ENCODE measurements at regions not wholly inside any gene's neighbourhood (a gene's known extent, or its start where the extent isn't known, plus 50 kb on each side); places are given as distances from the start of the nearest gene placed in this dataset.

DNA sequence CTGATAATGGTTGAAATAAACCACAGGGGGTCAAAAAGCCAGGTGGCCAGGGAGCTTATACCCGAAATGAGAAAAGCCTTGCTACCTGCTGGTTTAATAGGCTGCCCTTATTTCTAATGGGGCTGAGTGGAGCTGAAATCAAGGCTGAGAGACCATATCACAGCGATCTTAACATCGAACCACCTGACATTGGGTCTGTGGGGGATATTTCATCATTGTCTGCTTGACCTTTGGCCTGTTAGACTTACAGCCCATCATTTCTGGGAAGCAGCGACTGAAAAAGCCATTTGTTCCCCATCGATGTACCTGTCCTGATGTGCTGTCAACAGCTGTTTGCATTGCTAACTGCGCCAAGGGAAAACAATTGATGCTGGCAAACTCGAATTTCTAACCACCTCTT lies 199.7 kb upstream of the SLC14A2 start:
- Histone ChIP-seq H3K36me3 (ENCODE audit: control insufficient read depth in 1 of 2, insufficient read depth in 2 of 2, low read length in 2 of 2) (no peaks in the 10 kb centered on the region), H3K4me1 (ENCODE audit: control insufficient read depth in 1 of 2, insufficient read depth in 2 of 2, low read length in 2 of 2) (no peaks in the 10 kb centered on the region), H3K4me2 (ENCODE audit: low read length) (no peak overlapping the region), H3K9ac (ENCODE audit: low read length) (no peak overlapping the region), H2AFZ (ENCODE audit: low read depth, low read length, poor library complexity, severe bottlenecking) (no peak overlapping the region), H3K79me2 (ENCODE audit: insufficient read depth, low read length) (no peaks in the 10 kb centered on the region), H3K4me3 (replicated peaks in 1 of 2; ENCODE audit: low read depth in 1 of 2, low read length in 2 of 2) (no peak overlapping the region), H4K20me1 (ENCODE audit: insufficient read depth) (no peaks in the 10 kb centered on the region), H3K9me2 (ENCODE audit: insufficient read depth) (no peaks in the 10 kb centered on the region), H3K27me3 (ENCODE audit: insufficient read depth, low read length) (no peaks in the 10 kb centered on the region), H3K9me3 (ENCODE audit: control insufficient read depth in 1 of 2, insufficient read depth in 1 of 2, low read depth in 1 of 2, low read length in 2 of 2) (no peaks in the 10 kb centered on the region), H3K27ac (ENCODE audit: low read depth, low read length) (no peak overlapping the region)
- no peak for ATAC-seq
- RAD21 ChIA-PET (ENCODE audit: low non-redundant PET in 1 of 2, low total read pairs in 2 of 2, uncharacterized antibody in 2 of 2, unreplicated experiment in 2 of 2) = no interaction called here
- BruUV-seq (replicated peaks) = no TSS peak
- POLR2A ChIA-PET = no interaction called here
- no peak for DNase-seq (ENCODE audit: low read depth, low spot score)
- intact Hi-C loops (cut with micrococcal nuclease) = no loop called here
- no peak for TF ChIP-seq SRF (IDR thresholded peaks at IDR 0.05; ENCODE audit: low read depth)
- TF ChIP-seq, protein P1, sequence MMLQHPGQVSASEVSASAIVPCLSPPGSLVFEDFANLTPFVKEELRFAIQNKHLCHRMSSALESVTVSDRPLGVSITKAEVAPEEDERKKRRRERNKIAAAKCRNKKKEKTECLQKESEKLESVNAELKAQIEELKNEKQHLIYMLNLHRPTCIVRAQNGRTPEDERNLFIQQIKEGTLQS (IDR thresholded peaks at IDR 0.05) = no peak
- TF ChIP-seq EZH2phosphoT487 (IDR thresholded peaks at IDR 0.05; ENCODE audit: borderline replicate concordance) = no peak
- no peak for TF ChIP-seq ZFX (IDR thresholded peaks at IDR 0.05)
- TF ChIP-seq YY1 (IDR thresholded peaks at IDR 0.05; ENCODE audit: extremely low read depth, insufficient replicate concordance, low read depth, low read length) = no peak
- TF ChIP-seq, protein P2, sequence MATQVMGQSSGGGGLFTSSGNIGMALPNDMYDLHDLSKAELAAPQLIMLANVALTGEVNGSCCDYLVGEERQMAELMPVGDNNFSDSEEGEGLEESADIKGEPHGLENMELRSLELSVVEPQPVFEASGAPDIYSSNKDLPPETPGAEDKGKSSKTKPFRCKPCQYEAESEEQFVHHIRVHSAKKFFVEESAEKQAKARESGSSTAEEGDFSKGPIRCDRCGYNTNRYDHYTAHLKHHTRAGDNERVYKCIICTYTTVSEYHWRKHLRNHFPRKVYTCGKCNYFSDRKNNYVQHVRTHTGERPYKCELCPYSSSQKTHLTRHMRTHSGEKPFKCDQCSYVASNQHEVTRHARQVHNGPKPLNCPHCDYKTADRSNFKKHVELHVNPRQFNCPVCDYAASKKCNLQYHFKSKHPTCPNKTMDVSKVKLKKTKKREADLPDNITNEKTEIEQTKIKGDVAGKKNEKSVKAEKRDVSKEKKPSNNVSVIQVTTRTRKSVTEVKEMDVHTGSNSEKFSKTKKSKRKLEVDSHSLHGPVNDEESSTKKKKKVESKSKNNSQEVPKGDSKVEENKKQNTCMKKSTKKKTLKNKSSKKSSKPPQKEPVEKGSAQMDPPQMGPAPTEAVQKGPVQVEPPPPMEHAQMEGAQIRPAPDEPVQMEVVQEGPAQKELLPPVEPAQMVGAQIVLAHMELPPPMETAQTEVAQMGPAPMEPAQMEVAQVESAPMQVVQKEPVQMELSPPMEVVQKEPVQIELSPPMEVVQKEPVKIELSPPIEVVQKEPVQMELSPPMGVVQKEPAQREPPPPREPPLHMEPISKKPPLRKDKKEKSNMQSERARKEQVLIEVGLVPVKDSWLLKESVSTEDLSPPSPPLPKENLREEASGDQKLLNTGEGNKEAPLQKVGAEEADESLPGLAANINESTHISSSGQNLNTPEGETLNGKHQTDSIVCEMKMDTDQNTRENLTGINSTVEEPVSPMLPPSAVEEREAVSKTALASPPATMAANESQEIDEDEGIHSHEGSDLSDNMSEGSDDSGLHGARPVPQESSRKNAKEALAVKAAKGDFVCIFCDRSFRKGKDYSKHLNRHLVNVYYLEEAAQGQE (IDR thresholded peaks at IDR 0.05; ENCODE audit: low read depth) = no peak
- TF ChIP-seq SP1 (IDR thresholded peaks at IDR 0.05; ENCODE audit: low read depth) = no peak
- CTCF ChIA-PET = no interaction called here

DNA sequence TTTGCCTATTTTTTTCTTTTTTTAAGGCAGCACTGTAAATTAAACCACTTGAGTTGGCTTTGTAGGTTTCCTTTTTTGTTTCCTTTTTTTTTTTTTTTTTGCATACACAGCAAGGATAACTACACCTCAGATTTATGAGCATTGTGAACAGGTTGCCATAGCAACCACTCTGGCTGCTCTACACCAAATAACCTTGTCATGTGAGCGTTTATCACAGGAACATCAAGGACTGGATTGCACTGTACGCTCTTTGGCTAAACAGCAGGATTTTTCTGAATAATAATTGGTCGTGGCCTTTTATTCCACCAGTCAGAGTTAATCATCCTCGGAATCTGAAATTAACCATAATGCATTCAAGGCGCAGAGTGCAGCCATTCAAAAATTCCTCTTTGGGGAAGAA lies 199.1 kb upstream of the SLC14A2 start:
- H3K9me2 ChIP-seq (ENCODE audit: insufficient read depth) = no peaks in the 10 kb centered on the region
- no peak overlapping the region for H3K9ac ChIP-seq (ENCODE audit: low read length)
- H3K4me1 ChIP-seq (ENCODE audit: control insufficient read depth in 1 of 2, insufficient read depth in 2 of 2, low read length in 2 of 2) = no peaks in the 10 kb centered on the region
- H3K9me3 ChIP-seq (ENCODE audit: control insufficient read depth in 1 of 2, insufficient read depth in 1 of 2, low read depth in 1 of 2, low read length in 2 of 2) = no peaks in the 10 kb centered on the region
- POLR2A ChIA-PET = no interaction called here
- RAD21 ChIA-PET (ENCODE audit: low non-redundant PET in 1 of 2, low total read pairs in 2 of 2, uncharacterized antibody in 2 of 2, unreplicated experiment in 2 of 2) = no interaction called here
- H3K36me3 ChIP-seq (ENCODE audit: control insufficient read depth in 1 of 2, insufficient read depth in 2 of 2, low read length in 2 of 2) = no peaks in the 10 kb centered on the region
- no TSS peak for BruUV-seq (replicated peaks)
- intact Hi-C loops (cut with micrococcal nuclease) = no loop called here
- CTCF ChIA-PET = no interaction called here
- no peak overlapping the region for H2AFZ ChIP-seq (ENCODE audit: low read depth, low read length, poor library complexity, severe bottlenecking)
- H3K4me3 ChIP-seq (replicated peaks in 1 of 2; ENCODE audit: low read depth in 1 of 2, low read length in 2 of 2) = no peak overlapping the region
- no peaks in the 10 kb centered on the region for H4K20me1 ChIP-seq (ENCODE audit: insufficient read depth)
- no peaks in the 10 kb centered on the region for H3K79me2 ChIP-seq (ENCODE audit: insufficient read depth, low read length)
- ATAC-seq (no peak), DNase-seq (ENCODE audit: low read depth, low spot score) (no peak)
- no peak overlapping the region for H3K27ac ChIP-seq (ENCODE audit: low read depth, low read length)
- no peak overlapping the region for H3K4me2 ChIP-seq (ENCODE audit: low read length)
- no peaks in the 10 kb centered on the region for H3K27me3 ChIP-seq (ENCODE audit: insufficient read depth, low read length)
- TF ChIP-seq SP1 (IDR thresholded peaks at IDR 0.05; ENCODE audit: low read depth) (no peak), JUND (IDR thresholded peaks at IDR 0.05) (no peak), TCF7L2 (IDR thresholded peaks at IDR 0.05; ENCODE audit: borderline replicate concordance, extremely low read depth, insufficient read depth, insufficient read length) (no peak), POLR2A (IDR thresholded peaks at IDR 0.05; ENCODE audit: borderline replicate concordance, extremely low read depth, insufficient read depth, insufficient read length) (no peak), SRF (IDR thresholded peaks at IDR 0.05; ENCODE audit: low read depth) (no peak), EZH2 (IDR thresholded peaks at IDR 0.05) (no peak), ZFX (IDR thresholded peaks at IDR 0.05) (no peak), POLR2AphosphoS5 (IDR thresholded peaks at IDR 0.05; ENCODE audit: low read depth, low read length) (no peak), RAD21 (IDR thresholded peaks at IDR 0.05; ENCODE audit: low read depth) (no peak), ZNF274 (IDR thresholded peaks at IDR 0.05; ENCODE audit: low read depth, low read length) (no peak), YY1 (IDR thresholded peaks at IDR 0.05; ENCODE audit: extremely low read depth, insufficient replicate concordance, low read depth, low read length) (no peak), EGR1 (IDR thresholded peaks at IDR 0.05; ENCODE audit: low read depth) (no peak)
- TF ChIP-seq, protein P3, sequence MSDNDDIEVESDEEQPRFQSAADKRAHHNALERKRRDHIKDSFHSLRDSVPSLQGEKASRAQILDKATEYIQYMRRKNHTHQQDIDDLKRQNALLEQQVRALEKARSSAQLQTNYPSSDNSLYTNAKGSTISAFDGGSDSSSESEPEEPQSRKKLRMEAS (IDR thresholded peaks at IDR 0.05) = no peak
